ENCODE measurements at regions not wholly inside any gene's neighbourhood (a gene's known extent, or its start where the extent isn't known, plus 50 kb on each side); places are given as distances from the start of the nearest gene placed in this dataset.

DNA sequence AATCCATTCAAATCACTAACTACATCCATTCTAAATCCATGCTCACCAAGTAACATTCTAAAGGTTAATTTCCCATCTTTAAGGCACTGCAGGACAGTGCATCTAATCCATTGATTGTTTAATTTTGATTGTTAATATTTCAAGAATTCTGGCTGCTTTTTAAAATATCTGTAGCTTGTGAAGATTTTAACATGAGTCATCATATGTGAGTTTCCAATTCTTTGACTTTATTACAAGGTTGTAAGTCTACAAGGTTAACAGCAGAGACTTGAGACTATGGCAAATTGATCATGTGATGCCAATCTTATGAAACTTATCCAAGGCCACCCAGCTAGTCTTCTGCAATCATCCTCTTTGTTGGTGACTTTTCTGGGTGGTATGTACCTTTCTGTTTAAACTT is 349.2 kb upstream of the ZC3H15 start:
- H2AFZ ChIP-seq (ENCODE audit: low read depth, low read length) = no peak overlapping the region
- ChIA-PET POLR2A (no interaction called here), CTCF (ENCODE audit: low intra/inter-chr PET ratio) (no interaction called here)
- no peak overlapping the region for H3K9ac ChIP-seq (ENCODE audit: insufficient read depth in 1 of 2, low read depth in 2 of 2, low read length in 2 of 2)
- ATAC-seq (no peak), FAIRE-seq (no peak), DNase-seq (ENCODE audit: extremely low read depth in 1 of 4, low spot score in 3 of 4) (no peak)
- TF ChIP-seq ARNT (IDR thresholded peaks at IDR 0.05) = no peak
- TF ChIP-seq, protein P1, sequence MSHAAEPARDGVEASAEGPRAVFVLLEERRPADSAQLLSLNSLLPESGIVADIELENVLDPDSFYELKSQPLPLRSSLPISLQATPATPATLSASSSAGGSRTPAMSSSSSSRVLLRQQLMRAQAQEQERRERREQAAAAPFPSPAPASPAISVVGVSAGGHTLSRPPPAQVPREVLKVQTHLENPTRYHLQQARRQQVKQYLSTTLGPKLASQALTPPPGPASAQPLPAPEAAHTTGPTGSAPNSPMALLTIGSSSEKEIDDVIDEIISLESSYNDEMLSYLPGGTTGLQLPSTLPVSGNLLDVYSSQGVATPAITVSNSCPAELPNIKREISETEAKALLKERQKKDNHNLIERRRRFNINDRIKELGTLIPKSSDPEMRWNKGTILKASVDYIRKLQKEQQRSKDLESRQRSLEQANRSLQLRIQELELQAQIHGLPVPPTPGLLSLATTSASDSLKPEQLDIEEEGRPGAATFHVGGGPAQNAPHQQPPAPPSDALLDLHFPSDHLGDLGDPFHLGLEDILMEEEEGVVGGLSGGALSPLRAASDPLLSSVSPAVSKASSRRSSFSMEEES (CRISPR knock-in tag; IDR thresholded peaks at IDR 0.05) = peak; percentile 65
- TF ChIP-seq NFRKB (IDR thresholded peaks at IDR 0.05; ENCODE audit: low read depth) = no peak
- no peaks in the 10 kb centered on the region for H3K9me3 ChIP-seq (replicated peaks; ENCODE audit: control insufficient read depth, insufficient read depth, low read depth, low read length)
- no TSS peak for BruUV-seq (replicated peaks)
- H3K9me1 ChIP-seq (ENCODE audit: control insufficient read depth, insufficient read depth, low read length) = no peaks in the 10 kb centered on the region
- no peaks in the 10 kb centered on the region for H4K20me1 ChIP-seq (replicated peaks; ENCODE audit: control insufficient read depth, insufficient read depth, low read length)
- H3K36me3 ChIP-seq (ENCODE audit: control insufficient read depth, insufficient read depth, low read length) = no peaks in the 10 kb centered on the region
- no peaks in the 10 kb centered on the region for H3K27me3 ChIP-seq (ENCODE audit: control insufficient read depth in 2 of 2, insufficient read depth in 2 of 2, low read length in 2 of 2)
- intact Hi-C loops (cut with micrococcal nuclease) (no loop called here), in situ Hi-C loops (cut with MboI) (no loop called here)
- H3K79me2 ChIP-seq (ENCODE audit: control insufficient read depth, insufficient read depth, low read length) = no peaks in the 10 kb centered on the region
- H3K4me3 ChIP-seq = no peak overlapping the region
- no peaks in the 10 kb centered on the region for H3K4me1 ChIP-seq (replicated peaks in 1 of 2; ENCODE audit: control insufficient read depth in 2 of 2, insufficient read depth in 2 of 2, low read length in 2 of 2)
- no peak overlapping the region for H3K4me2 ChIP-seq (ENCODE audit: insufficient read depth, low read length)
- H3K27ac ChIP-seq (ENCODE audit: extremely low read depth, low read depth, low read length) = no peak overlapping the region

- Histone ChIP-seq H2AFZ (ENCODE audit: low read depth, low read length) (no peak overlapping the region), H3K4me2 (ENCODE audit: insufficient read depth, low read length) (no peak overlapping the region), H3K36me3 (ENCODE audit: control insufficient read depth, insufficient read depth, low read length) (no peaks in the 10 kb centered on the region), H3K27ac (ENCODE audit: extremely low read depth, low read depth, low read length) (no peak overlapping the region), H3K4me1 (replicated peaks in 1 of 2; ENCODE audit: control insufficient read depth in 2 of 2, insufficient read depth in 2 of 2, low read length in 2 of 2) (no peaks in the 10 kb centered on the region), H3K27me3 (ENCODE audit: control insufficient read depth in 2 of 2, insufficient read depth in 2 of 2, low read length in 2 of 2) (no peaks in the 10 kb centered on the region), H3K9ac (ENCODE audit: insufficient read depth in 1 of 2, low read depth in 2 of 2, low read length in 2 of 2) (no peak overlapping the region), H3K9me3 (replicated peaks; ENCODE audit: control insufficient read depth, insufficient read depth, low read depth, low read length) (no peaks in the 10 kb centered on the region; the same call in 1 of the 2 replicates), H3K79me2 (ENCODE audit: control insufficient read depth, insufficient read depth, low read length) (no peaks in the 10 kb centered on the region), H3K9me1 (ENCODE audit: control insufficient read depth, insufficient read depth, low read length) (no peaks in the 10 kb centered on the region), H4K20me1 (replicated peaks; ENCODE audit: control insufficient read depth, insufficient read depth, low read length) (no peaks in the 10 kb centered on the region), H3K4me3 (no peak overlapping the region)
- FAIRE-seq = no peak
- intact Hi-C loops (cut with micrococcal nuclease) (no loop called here), in situ Hi-C loops (cut with MboI) (no loop called here)
- ATAC-seq = no peak
- ChIA-PET CTCF (ENCODE audit: low intra/inter-chr PET ratio) (no interaction called here), POLR2A (no interaction called here)
- 0% methylated on average over 2 of the region's 2 CpGs for WGBS (ENCODE audit: insufficient coverage, low coverage, missing lambda C conversion rate)
- BruUV-seq (replicated peaks) = no TSS peak
- no peak for DNase-seq (ENCODE audit: extremely low read depth in 1 of 4, low spot score in 3 of 4)
- no peak for TF ChIP-seq CTCFL (IDR thresholded peaks at IDR 0.05; ENCODE audit: borderline replicate concordance, insufficient read depth, low read depth, low read length, poor library complexity, severe bottlenecking)
- no peak for TF ChIP-seq ZBTB8A (IDR thresholded peaks at IDR 0.05; ENCODE audit: partially characterized antibody)
- no peak for TF ChIP-seq ZNF436 (CRISPR knock-in tag; IDR thresholded peaks at IDR 0.05)
- TF ChIP-seq, protein P2, sequence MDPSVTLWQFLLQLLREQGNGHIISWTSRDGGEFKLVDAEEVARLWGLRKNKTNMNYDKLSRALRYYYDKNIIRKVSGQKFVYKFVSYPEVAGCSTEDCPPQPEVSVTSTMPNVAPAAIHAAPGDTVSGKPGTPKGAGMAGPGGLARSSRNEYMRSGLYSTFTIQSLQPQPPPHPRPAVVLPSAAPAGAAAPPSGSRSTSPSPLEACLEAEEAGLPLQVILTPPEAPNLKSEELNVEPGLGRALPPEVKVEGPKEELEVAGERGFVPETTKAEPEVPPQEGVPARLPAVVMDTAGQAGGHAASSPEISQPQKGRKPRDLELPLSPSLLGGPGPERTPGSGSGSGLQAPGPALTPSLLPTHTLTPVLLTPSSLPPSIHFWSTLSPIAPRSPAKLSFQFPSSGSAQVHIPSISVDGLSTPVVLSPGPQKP (CRISPR knock-in tag; IDR thresholded peaks at IDR 0.05) = no peak
- TF ChIP-seq PHF21A (IDR thresholded peaks at IDR 0.05; ENCODE audit: borderline replicate concordance, low read depth) = no peak
- TF ChIP-seq CBX1 (IDR thresholded peaks at IDR 0.05; ENCODE audit: low read depth) = no peak
- TF ChIP-seq HCFC1 (IDR thresholded peaks at IDR 0.05; ENCODE audit: low read depth, low read length) = no peak
- TF ChIP-seq ZNF398 (CRISPR knock-in tag; IDR thresholded peaks at IDR 0.05) = no peak
Observed at GRCh38 chr2:186138845-186139244, 347.2 kb upstream of the ZC3H15 start.
